B cell (primary cell): ENCODE measurements at regions not wholly inside any gene's neighbourhood (a gene's known extent, or its start where the extent isn't known, plus 50 kb on each side); places are given as distances from the start of the nearest gene placed in this dataset.

Source experiments
- EZH2 ChIP-seq: IDR thresholded peaks from 2 replicates; pipeline ENCODE4 v1.6.1; 2012; ENCODE audit warnings: borderline replicate concordance, low read depth, mild to moderate bottlenecking, moderate library complexity, low read length; ENCODE audit not compliant: insufficient read depth, poor library complexity, severe bottlenecking
- TF ChIP-seq, protein P1 (sequence below): fragments of 200-600 bp; IDR thresholded peaks from one replicate; pipeline ENCODE4 v1.8.0; 2022; ENCODE audit warnings: antibody characterized with exemption, mild to moderate bottlenecking

DNA sequence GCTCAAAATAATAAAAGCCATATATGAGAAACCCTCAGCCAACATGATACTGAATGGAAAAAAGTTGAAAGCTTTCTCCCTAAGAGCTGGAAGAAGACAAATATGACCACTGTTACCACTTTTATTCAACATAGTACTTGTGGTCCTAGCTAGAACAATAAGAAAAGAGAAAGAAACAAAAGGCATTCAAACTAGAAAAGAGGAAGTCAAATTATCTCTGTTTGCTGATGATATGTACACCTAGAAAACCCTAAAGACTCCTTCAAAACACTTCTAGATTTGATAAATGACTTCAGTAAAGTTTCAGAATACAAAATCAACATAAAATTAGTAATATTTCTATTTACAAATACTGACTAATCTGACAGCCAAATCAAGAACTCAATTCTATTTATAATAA, 328.8 kb upstream of the GCFC2 start:
- TF ChIP-seq, protein P1, sequence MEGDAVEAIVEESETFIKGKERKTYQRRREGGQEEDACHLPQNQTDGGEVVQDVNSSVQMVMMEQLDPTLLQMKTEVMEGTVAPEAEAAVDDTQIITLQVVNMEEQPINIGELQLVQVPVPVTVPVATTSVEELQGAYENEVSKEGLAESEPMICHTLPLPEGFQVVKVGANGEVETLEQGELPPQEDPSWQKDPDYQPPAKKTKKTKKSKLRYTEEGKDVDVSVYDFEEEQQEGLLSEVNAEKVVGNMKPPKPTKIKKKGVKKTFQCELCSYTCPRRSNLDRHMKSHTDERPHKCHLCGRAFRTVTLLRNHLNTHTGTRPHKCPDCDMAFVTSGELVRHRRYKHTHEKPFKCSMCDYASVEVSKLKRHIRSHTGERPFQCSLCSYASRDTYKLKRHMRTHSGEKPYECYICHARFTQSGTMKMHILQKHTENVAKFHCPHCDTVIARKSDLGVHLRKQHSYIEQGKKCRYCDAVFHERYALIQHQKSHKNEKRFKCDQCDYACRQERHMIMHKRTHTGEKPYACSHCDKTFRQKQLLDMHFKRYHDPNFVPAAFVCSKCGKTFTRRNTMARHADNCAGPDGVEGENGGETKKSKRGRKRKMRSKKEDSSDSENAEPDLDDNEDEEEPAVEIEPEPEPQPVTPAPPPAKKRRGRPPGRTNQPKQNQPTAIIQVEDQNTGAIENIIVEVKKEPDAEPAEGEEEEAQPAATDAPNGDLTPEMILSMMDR, result no peak
- no peak for TF ChIP-seq EZH2
